ENCODE measurements at regions not wholly inside any gene's neighbourhood (a gene's known extent, or its start where the extent isn't known, plus 50 kb on each side); places are given as distances from the start of the nearest gene placed in this dataset.

DNA sequence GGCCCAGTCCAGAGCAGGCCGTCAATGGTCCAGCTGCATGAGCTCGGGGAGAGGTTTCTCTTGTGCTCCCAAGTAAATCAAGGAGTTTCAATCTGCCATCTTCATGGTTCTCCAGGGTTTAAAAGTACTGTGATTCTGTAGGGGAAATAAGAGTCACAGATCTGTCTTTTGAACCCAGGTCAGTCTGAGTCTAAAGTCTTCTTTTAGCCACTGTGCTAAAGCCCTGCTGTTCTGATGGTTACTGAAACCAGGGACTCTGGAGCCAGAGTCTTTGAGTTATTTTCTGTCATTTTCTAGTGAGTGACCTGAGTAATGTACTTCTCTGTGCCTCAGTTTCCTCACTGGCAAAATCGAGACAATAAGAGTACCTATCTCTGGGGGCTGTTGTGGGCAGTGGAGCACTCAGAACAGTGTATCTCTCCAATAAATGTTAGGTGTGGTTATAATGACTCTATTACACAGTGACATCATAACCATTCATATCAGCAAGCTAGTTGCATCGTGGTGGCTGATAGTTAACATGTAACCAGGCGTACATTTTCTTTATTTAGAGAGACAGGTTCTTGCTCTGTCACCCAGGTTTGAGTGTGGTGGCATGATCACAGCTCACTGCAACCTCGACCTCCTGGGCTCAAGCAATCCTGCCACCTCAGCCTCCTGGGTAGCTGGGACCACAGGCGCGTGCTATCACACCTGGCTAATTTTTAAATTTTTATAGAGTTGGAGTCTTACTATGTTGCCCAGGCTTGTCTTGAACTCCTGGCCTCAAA is 74.6 kb upstream of the KCNG1 start:
- Mint-ChIP-seq H3K27me3 (ENCODE audit: low read depth) (peaks cover 32% of the 10 kb centered on the region), H3K4me1 (ENCODE audit: low read depth) (peaks cover 5% of the 10 kb centered on the region), H3K27ac (ENCODE audit: unreplicated experiment) (no peak overlapping the region), H3K9me3 (ENCODE audit: low read depth) (no peaks in the 10 kb centered on the region), H3K4me3 (ENCODE audit: unreplicated experiment) (no peak overlapping the region), H3K36me3 (ENCODE audit: low read depth) (no peaks in the 10 kb centered on the region)
- TF ChIP-seq CTCF (IDR thresholded peaks at IDR 0.05): no peak
- DNase-seq (ENCODE audit: low spot score): no peak

- TF ChIP-seq CTCF (IDR thresholded peaks at IDR 0.05): no peak
- Mint-ChIP-seq H3K27me3 (ENCODE audit: low read depth) (peaks cover 40% of the 10 kb centered on the region), H3K4me3 (ENCODE audit: unreplicated experiment) (no peak overlapping the region), H3K9me3 (ENCODE audit: low read depth) (no peaks in the 10 kb centered on the region), H3K36me3 (ENCODE audit: low read depth) (no peaks in the 10 kb centered on the region), H3K27ac (ENCODE audit: unreplicated experiment) (no peak overlapping the region), H3K4me1 (ENCODE audit: low read depth) (peaks cover 13% of the 10 kb centered on the region)
- no peak for DNase-seq (ENCODE audit: low spot score)
These were observed 73.8 kb upstream of the KCNG1 start for GRCh38 chr20:51096582-51097267.

DNA sequence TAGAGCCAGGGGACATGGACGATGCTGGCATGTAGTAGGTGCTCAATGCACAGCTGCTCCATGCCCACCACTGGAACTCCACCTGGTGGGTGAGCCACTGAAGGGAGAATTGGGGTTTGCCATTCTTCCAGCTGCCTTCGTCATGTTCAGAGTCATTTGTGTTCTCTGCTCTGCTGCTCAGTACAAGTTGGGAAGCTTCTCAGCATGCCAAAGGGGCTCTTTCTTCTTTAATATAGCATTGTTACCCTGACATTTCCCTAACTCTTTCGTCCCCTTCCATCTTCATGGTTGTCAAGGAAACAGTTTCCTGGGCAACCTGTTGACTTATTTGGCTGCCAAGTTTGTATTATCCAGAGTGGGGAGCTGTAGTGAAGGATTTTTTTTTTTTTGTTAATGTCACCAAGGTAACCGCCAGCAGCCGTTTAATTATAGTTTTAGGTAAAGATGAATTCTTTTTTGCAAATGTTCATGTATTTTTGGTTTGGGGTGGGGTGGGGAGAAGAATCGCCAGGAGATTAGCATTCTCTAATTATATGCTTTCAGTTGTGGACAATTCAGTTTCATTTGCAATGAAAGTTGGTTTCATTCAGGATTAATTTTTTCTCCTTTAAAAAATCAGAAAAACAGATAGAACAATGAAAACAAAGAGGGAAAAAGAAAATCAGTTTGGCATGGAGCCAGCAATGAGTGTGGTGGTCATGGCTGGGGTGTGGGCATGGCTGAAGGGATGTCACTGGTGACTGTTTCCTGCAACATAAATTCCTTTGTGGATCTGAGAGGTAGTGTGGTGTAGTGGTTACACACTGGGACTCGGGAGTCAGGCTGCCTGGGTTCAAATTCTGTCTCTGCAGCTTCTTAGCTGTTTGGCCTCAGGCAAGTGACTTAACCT is 73.0 kb upstream of the KCNG1 start:
- Mint-ChIP-seq H3K36me3 (ENCODE audit: low read depth) (no peaks in the 10 kb centered on the region), H3K9me3 (ENCODE audit: low read depth) (no peaks in the 10 kb centered on the region), H3K4me1 (ENCODE audit: low read depth) (peaks cover 13% of the 10 kb centered on the region), H3K27ac (ENCODE audit: unreplicated experiment) (no peak overlapping the region), H3K4me3 (ENCODE audit: unreplicated experiment) (no peak overlapping the region), H3K27me3 (ENCODE audit: low read depth) (peaks cover 46% of the 10 kb centered on the region)
- no peak for DNase-seq (ENCODE audit: low spot score)
- no peak for TF ChIP-seq CTCF (IDR thresholded peaks at IDR 0.05)

DNA sequence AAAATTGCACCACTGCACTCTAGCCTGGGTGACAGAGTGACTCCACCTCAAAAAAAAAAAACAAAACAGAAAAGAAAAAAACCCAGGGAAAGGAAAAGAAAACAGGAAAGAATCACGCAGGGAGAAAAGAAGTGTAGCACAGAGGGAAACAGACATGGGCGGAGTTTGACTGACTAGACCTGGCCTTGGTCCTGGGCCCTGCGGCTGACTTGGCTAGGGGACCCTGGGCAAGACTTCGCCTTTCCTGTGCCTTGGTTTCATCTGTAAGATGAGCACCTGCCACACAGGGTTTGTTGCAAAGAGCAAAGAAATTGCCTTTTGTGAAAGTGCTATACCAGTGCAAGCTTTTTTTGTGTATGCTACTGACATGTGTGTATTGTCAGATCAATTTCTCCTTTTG is 71.3 kb upstream of the KCNG1 start:
- Mint-ChIP-seq H3K9me3 (ENCODE audit: low read depth) (no peaks in the 10 kb centered on the region), H3K36me3 (ENCODE audit: low read depth) (no peaks in the 10 kb centered on the region), H3K4me3 (ENCODE audit: unreplicated experiment) (no peak overlapping the region), H3K27ac (ENCODE audit: unreplicated experiment) (no peak overlapping the region), H3K27me3 (ENCODE audit: low read depth) (peaks cover 51% of the 10 kb centered on the region), H3K4me1 (ENCODE audit: low read depth) (peaks cover 13% of the 10 kb centered on the region)
- DNase-seq (ENCODE audit: low spot score): no peak
- no peak for TF ChIP-seq CTCF (IDR thresholded peaks at IDR 0.05)

GRCh38 chr20:51093240-51093763 is 70.4 kb upstream of the KCNG1 start:
- no peaks in the 10 kb centered on the region for H3K9me3 Mint-ChIP-seq (ENCODE audit: low read depth)
- no peak for TF ChIP-seq CTCF (IDR thresholded peaks at IDR 0.05)
- no peaks in the 10 kb centered on the region for H3K36me3 Mint-ChIP-seq (ENCODE audit: low read depth)
- H3K27me3 Mint-ChIP-seq (ENCODE audit: low read depth): peaks cover 51% of the 10 kb centered on the region
- no peak for DNase-seq (ENCODE audit: low spot score)
- no peak overlapping the region for H3K4me3 Mint-ChIP-seq (ENCODE audit: unreplicated experiment)
- H3K27ac Mint-ChIP-seq (ENCODE audit: unreplicated experiment): no peak overlapping the region
- H3K4me1 Mint-ChIP-seq (ENCODE audit: low read depth): peaks cover 13% of the 10 kb centered on the region

Measured in chondrocyte (in vitro differentiated cells).